Transverse colon (tissue), 4 donors: ENCODE measurements at regions not wholly inside any gene's neighbourhood (a gene's known extent, or its start where the extent isn't known, plus 50 kb on each side); places are given as distances from the start of the nearest gene placed in this dataset.

ENCODE experiments used
- DNase-seq: peaks from one replicate; pipeline ENCODE4 v3.0.0-alpha.2; 2019
- H3K27ac ChIP-seq, 4 donors: fragments of 200-600 bp; sonication (generic); 2 replicates each; pipeline ENCODE4 v1.5.1; 2016 to 2018; ENCODE audit warnings: inconsistent platforms in 4 of 4
- H3K27me3 ChIP-seq: fragments of 200-600 bp; sonication (generic); 2 replicates; pipeline ENCODE4 v1.5.1; 2017; ENCODE audit warnings: inconsistent platforms
- H3K36me3 ChIP-seq, 4 donors: fragments of 200-600 bp; sonication (generic); 2 replicates each; pipeline ENCODE4 v1.5.1; 2017 to 2019; ENCODE audit warnings: inconsistent platforms in 4 of 4
- H3K4me1 ChIP-seq, 4 donors: fragments of 200-600 bp; sonication (generic); 2 replicates each; pipeline ENCODE4 v1.5.1; 2017 to 2020; ENCODE audit warnings: inconsistent platforms in 4 of 4
- H3K4me3 ChIP-seq, 4 donors: fragments of 200-600 bp; sonication (generic); 1 replicate in 1 of 4; 2 replicates in 3 of 4; pipeline versions ENCODE4 v1.5.1 to v1.6.1; 2017 to 2019; ENCODE audit warnings: inconsistent platforms in 4 of 4
- H3K9me3 ChIP-seq, 2 donors: fragments of 200-600 bp; sonication (generic); 2 replicates each; pipeline ENCODE4 v1.5.1; 2017 to 2019; ENCODE audit warnings: inconsistent platforms in 2 of 2
- CTCF ChIP-seq, 5 experiments: fragments of 200-600 bp in 3 of 5; fragments of 450-650 bp in 2 of 5; sonication (generic) in 3 of 5; IDR thresholded peaks; 1 replicate in 2 of 5; 2 replicates in 3 of 5; pipeline ENCODE4 v1.5.1; 2016 to 2017; ENCODE audit warnings: antibody characterized with exemption in 5 of 5, inconsistent platforms in 3 of 5, mild to moderate bottlenecking in 2 of 5, moderate library complexity in 1 of 5
- EP300 ChIP-seq: sonication (generic); formaldehyde crosslinking; IDR thresholded peaks from one replicate; pipeline ENCODE4 v1.6.1; 2017; ENCODE audit warnings: antibody characterized with exemption, low read depth
- POLR2A ChIP-seq: fragments of 450-650 bp; IDR thresholded peaks from one replicate; pipeline ENCODE4 v1.6.1; 2016; ENCODE audit warnings: antibody characterized with exemption, mild to moderate bottlenecking, moderate library complexity
- POLR2AphosphoS5 ChIP-seq, 3 donors: sonication (generic); formaldehyde crosslinking; IDR thresholded peaks; one replicate each; pipeline ENCODE4 v1.6.1; 2016; ENCODE audit warnings: antibody characterized with exemption in 3 of 3
- WGBS, 2 donors: methylation state at CpG; one replicate each; pipeline ENCODE4 v1.1.5; 2018; ENCODE audit warnings: low coverage in 1 of 2; 5-methylcytosine and 5-hydroxymethylcytosine counted together
- in situ Hi-C, 4 donors: fragments of 200-750 bp; cut with MboI; loops; one replicate each; pipeline versions ENCODE4 v1.15.0 to v1.15.1; 2017; ENCODE audit warnings: low sequenced_read_pairs in 3 of 4, low pct_ligation_motif_present in 1 of 4, low pct_unique_long_range_greater_than_20kb in 1 of 4
- intact Hi-C: fragments of 100-400 bp; cut with DNase I; formaldehyde crosslinking; loops from one replicate; pipeline ENCODE4 v1.15.1; 2023; ENCODE audit warnings: low total_unique reads

GRCh38 chr10:31148951-31149350, 117.3 kb upstream of the ZNF438 start:
- intact Hi-C loops (no loop called here), in situ Hi-C loops (loop anchor here in 1 of 4 donors (25.0 kb wide), 1 partner anchor 613 kb away; no protein-coding TSS in a partner anchor)
- H3K4me3 ChIP-seq, result no peak overlapping the region
- H3K27ac ChIP-seq, result no peak overlapping the region
- H3K9me3 ChIP-seq, result no peaks in the 10 kb centered on the region
- peaks cover 0 to 8% (median 0%) of the 10 kb centered on the region in 4 donors for H3K4me1 ChIP-seq
- no peaks in the 10 kb centered on the region for H3K27me3 ChIP-seq
- H3K36me3 ChIP-seq, result no peaks in the 10 kb centered on the region
- DNase-seq, result no peak
- no peak for TF ChIP-seq CTCF (IDR thresholded peaks at IDR 0.05)
- TF ChIP-seq POLR2AphosphoS5 (IDR thresholded peaks at IDR 0.05), result no peak
- TF ChIP-seq POLR2A, result no peak
- TF ChIP-seq EP300, result no peak
- WGBS, 2 donors, result 69 to 82% methylated on average over 4 of the region's 4 CpGs

GRCh38 chr10:31149835-31150512, 118.3 kb upstream of the ZNF438 start:
- TF ChIP-seq EP300 (no peak), POLR2AphosphoS5 (IDR thresholded peaks at IDR 0.05) (no peak), POLR2A (no peak), CTCF (IDR thresholded peaks at IDR 0.05) (no peak)
- WGBS, 2 donors, result 72% methylated on average over 8 of the region's 8 CpGs; no CpG with 5 or more reads in 1 of the 2 donors
- Histone ChIP-seq H3K9me3 (no peaks in the 10 kb centered on the region), H3K27ac (no peak overlapping the region), H3K4me3 (no peak overlapping the region), H3K36me3 (no peaks in the 10 kb centered on the region), H3K27me3 (no peaks in the 10 kb centered on the region), H3K4me1 (peaks cover 0 to 8% (median 0%) of the 10 kb centered on the region in 4 donors)
- in situ Hi-C loops (loop anchor here in 1 of 4 donors (25.0 kb wide), 1 partner anchor 612 kb away; no protein-coding TSS in a partner anchor), intact Hi-C loops (no loop called here)
- DNase-seq, result no peak

GRCh38 chr10:31151301-31151700, 119.6 kb upstream of the ZNF438 start:
- Histone ChIP-seq H3K36me3 (no peaks in the 10 kb centered on the region), H3K9me3 (no peaks in the 10 kb centered on the region), H3K4me3 (no peak overlapping the region), H3K4me1 (peaks cover 0 to 4% (median 0%) of the 10 kb centered on the region in 4 donors), H3K27ac (no peak overlapping the region), H3K27me3 (no peaks in the 10 kb centered on the region)
- no peak for DNase-seq
- in situ Hi-C loops (no loop called here), intact Hi-C loops (no loop called here)
- 18 to 62% methylated on average over 1 to 2 of the region's 2 CpGs for WGBS, 2 donors
- TF ChIP-seq POLR2AphosphoS5 (IDR thresholded peaks at IDR 0.05) (no peak), EP300 (no peak), POLR2A (no peak), CTCF (IDR thresholded peaks at IDR 0.05) (no peak)

- Histone ChIP-seq H3K27ac (no peak overlapping the region), H3K36me3 (no peaks in the 10 kb centered on the region), H3K27me3 (no peaks in the 10 kb centered on the region), H3K4me1 (peaks cover 0 to 6% (median 0%) of the 10 kb centered on the region in 4 donors), H3K4me3 (no peak overlapping the region), H3K9me3 (no peaks in the 10 kb centered on the region)
- WGBS, 2 donors, result 45% methylated on average over 1 of the region's 1 CpG; no CpG with 5 or more reads in 1 of the 2 donors
- intact Hi-C loops, result no loop called here
- TF ChIP-seq CTCF (IDR thresholded peaks at IDR 0.05) (no peak), POLR2AphosphoS5 (IDR thresholded peaks at IDR 0.05) (no peak), EP300 (no peak), POLR2A (no peak)
- in situ Hi-C loops, result no loop called here
- DNase-seq, result no peak
Measured at GRCh38 chr10:31152421-31153135, 120.9 kb upstream of the ZNF438 start.
